GM10847 (cell line): ENCODE measurements at regions not wholly inside any gene's neighbourhood (a gene's known extent, or its start where the extent isn't known, plus 50 kb on each side); places are given as distances from the start of the nearest gene placed in this dataset.

Source experiments
- POLR2A ChIP-seq: IDR thresholded peaks from 2 replicates; pipeline ENCODE4 v1.6.1; 2011; ENCODE audit not compliant: insufficient read length; ENCODE audit errors: extremely low read depth

GRCh38 chr3:72071624-72072023 is 286.7 kb upstream of the PROK2 start:
- TF ChIP-seq POLR2A: no peak

- TF ChIP-seq POLR2A: no peak
These were observed 285.1 kb upstream of the PROK2 start for GRCh38 chr3:72070005-72070404.

GRCh38 chr3:72069543-72069942 is 284.6 kb upstream of the PROK2 start:
- no peak for TF ChIP-seq POLR2A

- no peak for TF ChIP-seq POLR2A
These were observed 283.7 kb upstream of the PROK2 start for GRCh38 chr3:72068621-72069020.

- TF ChIP-seq POLR2A: no peak
These were observed 282.8 kb upstream of the PROK2 start for GRCh38 chr3:72067721-72068120.

GRCh38 chr3:72065872-72066641 is 281.1 kb upstream of the PROK2 start:
- no peak for TF ChIP-seq POLR2A

GRCh38 chr3:72065236-72065635 is 280.3 kb upstream of the PROK2 start:
- no peak for TF ChIP-seq POLR2A

- no peak for TF ChIP-seq POLR2A
These were observed 277.1 kb upstream of the PROK2 start for GRCh38 chr3:72062017-72062416.

- no peak for TF ChIP-seq POLR2A
These were observed 275.6 kb upstream of the PROK2 start for GRCh38 chr3:72060447-72061034.

- TF ChIP-seq POLR2A: no peak
These were observed 273.6 kb upstream of the PROK2 start for GRCh38 chr3:72058493-72059081.

- TF ChIP-seq POLR2A: no peak
These were observed 270.5 kb upstream of the PROK2 start for GRCh38 chr3:72055436-72055835.

- no peak for TF ChIP-seq POLR2A
These were observed 270.0 kb upstream of the PROK2 start for GRCh38 chr3:72054976-72055375.

GRCh38 chr3:72052841-72053409 is 268.0 kb upstream of the PROK2 start:
- no peak for TF ChIP-seq POLR2A

- no peak for TF ChIP-seq POLR2A
These were observed 265.8 kb upstream of the PROK2 start for GRCh38 chr3:72050771-72051170.

GRCh38 chr3:72050048-72050632 is 265.2 kb upstream of the PROK2 start:
- TF ChIP-seq POLR2A: no peak

GRCh38 chr3:72049300-72049699 is 264.4 kb upstream of the PROK2 start:
- TF ChIP-seq POLR2A: no peak

GRCh38 chr3:72048873-72049272 is 263.9 kb upstream of the PROK2 start:
- TF ChIP-seq POLR2A: no peak
